ENCODE measurements at regions not wholly inside any gene's neighbourhood (a gene's known extent, or its start where the extent isn't known, plus 50 kb on each side); places are given as distances from the start of the nearest gene placed in this dataset.

DNA sequence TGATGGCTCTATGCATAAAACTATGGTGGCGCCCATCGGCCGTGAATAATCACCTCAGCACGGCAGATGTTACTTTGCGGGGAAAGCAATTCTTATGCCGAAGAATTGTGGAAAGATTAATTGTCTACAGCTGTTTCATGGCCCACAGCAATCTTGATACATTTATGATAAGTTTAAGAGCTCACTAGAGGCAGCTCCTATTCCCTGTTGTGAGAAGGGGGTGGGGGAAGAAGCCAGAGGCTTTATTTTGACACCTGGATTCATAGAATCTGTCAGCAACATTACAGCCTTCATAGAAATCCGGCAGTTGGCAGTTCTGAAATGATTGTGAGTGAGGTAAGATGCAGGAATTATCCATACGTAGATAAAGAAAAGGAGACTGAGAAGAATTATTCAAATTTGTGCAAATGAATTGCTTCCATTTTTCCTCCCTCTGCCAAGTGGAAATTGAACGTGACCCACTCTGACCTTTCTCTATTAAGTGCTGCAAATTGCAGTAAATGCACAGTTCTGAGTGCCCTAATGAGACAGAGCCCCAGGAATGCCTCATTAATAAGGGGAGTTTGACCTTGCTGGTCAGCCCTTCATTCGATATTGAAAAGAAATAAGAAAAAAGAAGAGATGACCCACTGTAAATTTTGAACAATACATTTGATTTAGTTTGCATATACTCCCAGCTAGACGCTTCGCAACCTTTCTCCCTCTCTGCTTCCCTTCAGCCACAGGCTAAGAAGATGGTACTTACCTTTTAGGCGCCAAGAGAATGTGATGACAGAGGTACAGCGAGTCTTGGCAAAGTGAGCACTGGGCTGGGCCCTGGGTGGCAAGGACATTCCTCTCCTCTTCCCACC lies 188.8 kb downstream of the GPAT3 start:
- Histone ChIP-seq H3K4me2 (ENCODE audit: low read depth, low read length, poor library complexity, severe bottlenecking) (no peak overlapping the region), H4K20me1 (ENCODE audit: low read depth, low read length) (no peaks in the 10 kb centered on the region), H3F3A (ENCODE audit: insufficient read depth) (no peaks in the 10 kb centered on the region), H3K79me2 (ENCODE audit: insufficient read depth, low read length) (no peaks in the 10 kb centered on the region), H3K9ac (ENCODE audit: low read length) (no peak overlapping the region), H3K4me3 (ENCODE audit: insufficient read depth, low read length, poor library complexity, severe bottlenecking) (no peak overlapping the region), H2AFZ (ENCODE audit: low read depth, low read length, severe bottlenecking) (no peak overlapping the region), H3K9me3 (ENCODE audit: insufficient read depth, low read length) (no peaks in the 10 kb centered on the region), H3K27me3 (ENCODE audit: low read length) (no peaks in the 10 kb centered on the region), H3K9me2 (replicated peaks; ENCODE audit: insufficient read depth, low read length) (no peaks in the 10 kb centered on the region), H3K27ac (ENCODE audit: low read depth, low read length) (no peak overlapping the region), H3K36me3 (ENCODE audit: low read length) (no peaks in the 10 kb centered on the region)
- TF ChIP-seq EZH2phosphoT487 (conservative IDR thresholded peaks at IDR 0.05; ENCODE audit: low read length), result no peak
- TF ChIP-seq, protein P1, sequence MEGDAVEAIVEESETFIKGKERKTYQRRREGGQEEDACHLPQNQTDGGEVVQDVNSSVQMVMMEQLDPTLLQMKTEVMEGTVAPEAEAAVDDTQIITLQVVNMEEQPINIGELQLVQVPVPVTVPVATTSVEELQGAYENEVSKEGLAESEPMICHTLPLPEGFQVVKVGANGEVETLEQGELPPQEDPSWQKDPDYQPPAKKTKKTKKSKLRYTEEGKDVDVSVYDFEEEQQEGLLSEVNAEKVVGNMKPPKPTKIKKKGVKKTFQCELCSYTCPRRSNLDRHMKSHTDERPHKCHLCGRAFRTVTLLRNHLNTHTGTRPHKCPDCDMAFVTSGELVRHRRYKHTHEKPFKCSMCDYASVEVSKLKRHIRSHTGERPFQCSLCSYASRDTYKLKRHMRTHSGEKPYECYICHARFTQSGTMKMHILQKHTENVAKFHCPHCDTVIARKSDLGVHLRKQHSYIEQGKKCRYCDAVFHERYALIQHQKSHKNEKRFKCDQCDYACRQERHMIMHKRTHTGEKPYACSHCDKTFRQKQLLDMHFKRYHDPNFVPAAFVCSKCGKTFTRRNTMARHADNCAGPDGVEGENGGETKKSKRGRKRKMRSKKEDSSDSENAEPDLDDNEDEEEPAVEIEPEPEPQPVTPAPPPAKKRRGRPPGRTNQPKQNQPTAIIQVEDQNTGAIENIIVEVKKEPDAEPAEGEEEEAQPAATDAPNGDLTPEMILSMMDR (IDR thresholded peaks at IDR 0.05; ENCODE audit: insufficient read depth, low read length, poor library complexity, severe bottlenecking), result no peak

DNA sequence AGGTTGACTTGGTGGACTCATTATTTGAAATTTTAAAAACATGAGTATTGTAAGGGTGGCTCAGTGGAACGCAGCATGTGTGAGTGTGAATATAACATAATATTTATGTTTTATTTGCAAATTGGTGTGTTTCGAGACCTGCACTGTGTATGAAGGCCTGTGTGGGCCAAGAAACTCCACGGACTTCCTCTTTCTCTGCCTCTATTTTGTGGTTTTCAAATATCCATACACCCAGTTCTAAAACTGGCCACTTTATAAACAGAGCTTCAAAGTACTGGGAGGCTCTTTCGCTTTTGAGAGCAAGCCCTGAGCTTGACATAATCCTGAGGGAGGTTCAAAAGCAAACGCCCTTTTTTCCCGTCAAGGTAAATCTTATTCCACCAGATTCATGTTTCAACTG lies 187.7 kb downstream of the GPAT3 start:
- Histone ChIP-seq H3K9me3 (ENCODE audit: insufficient read depth, low read length) (no peaks in the 10 kb centered on the region), H3K9ac (ENCODE audit: low read length) (no peak overlapping the region), H3K27me3 (ENCODE audit: low read length) (no peaks in the 10 kb centered on the region), H3K4me3 (ENCODE audit: insufficient read depth, low read length, poor library complexity, severe bottlenecking) (no peak overlapping the region), H3K4me2 (ENCODE audit: low read depth, low read length, poor library complexity, severe bottlenecking) (no peak overlapping the region), H3K79me2 (ENCODE audit: insufficient read depth, low read length) (no peaks in the 10 kb centered on the region), H3K9me2 (replicated peaks; ENCODE audit: insufficient read depth, low read length) (no peaks in the 10 kb centered on the region), H3F3A (ENCODE audit: insufficient read depth) (no peaks in the 10 kb centered on the region), H3K36me3 (ENCODE audit: low read length) (no peaks in the 10 kb centered on the region), H3K27ac (ENCODE audit: low read depth, low read length) (no peak overlapping the region), H4K20me1 (ENCODE audit: low read depth, low read length) (no peaks in the 10 kb centered on the region), H2AFZ (ENCODE audit: low read depth, low read length, severe bottlenecking) (no peak overlapping the region)
- TF ChIP-seq EZH2phosphoT487 (conservative IDR thresholded peaks at IDR 0.05; ENCODE audit: low read length), result no peak
- TF ChIP-seq, protein P1 (IDR thresholded peaks at IDR 0.05; ENCODE audit: insufficient read depth, low read length, poor library complexity, severe bottlenecking), result no peak

DNA sequence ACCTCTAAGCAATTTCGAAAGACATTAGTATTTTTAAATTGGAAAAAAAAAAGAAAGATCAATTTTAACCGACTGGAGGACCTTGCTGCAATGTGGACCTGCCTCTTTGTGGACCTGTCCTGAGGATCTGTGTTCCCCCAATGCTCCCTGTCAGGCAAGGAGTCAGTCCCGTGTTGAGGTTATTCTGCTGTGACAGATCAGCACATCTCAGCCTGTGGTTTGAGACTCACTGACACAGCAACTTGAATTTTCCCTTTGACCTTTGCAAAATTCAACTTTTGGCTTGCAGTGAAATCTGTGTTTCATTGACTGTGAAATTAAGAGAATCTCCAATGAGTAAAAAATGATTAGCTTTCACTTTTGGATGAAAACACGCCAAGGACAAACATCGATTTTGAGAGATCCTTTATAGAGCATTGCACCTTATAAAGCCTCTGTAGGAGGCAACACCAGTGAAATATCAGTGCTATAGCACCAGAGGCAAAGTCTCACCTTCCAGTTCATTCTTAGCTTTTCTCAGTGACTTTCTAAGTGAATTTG lies 186.9 kb downstream of the GPAT3 start:
- H2AFZ ChIP-seq (ENCODE audit: low read depth, low read length, severe bottlenecking), result no peak overlapping the region
- no peaks in the 10 kb centered on the region for H3K36me3 ChIP-seq (ENCODE audit: low read length)
- H3K4me2 ChIP-seq (ENCODE audit: low read depth, low read length, poor library complexity, severe bottlenecking), result no peak overlapping the region
- H4K20me1 ChIP-seq (ENCODE audit: low read depth, low read length), result no peaks in the 10 kb centered on the region
- no peaks in the 10 kb centered on the region for H3K27me3 ChIP-seq (ENCODE audit: low read length)
- no peaks in the 10 kb centered on the region for H3K9me3 ChIP-seq (ENCODE audit: insufficient read depth, low read length)
- H3K4me3 ChIP-seq (ENCODE audit: insufficient read depth, low read length, poor library complexity, severe bottlenecking), result no peak overlapping the region
- no peak overlapping the region for H3K27ac ChIP-seq (ENCODE audit: low read depth, low read length)
- H3K9ac ChIP-seq (ENCODE audit: low read length), result no peak overlapping the region
- H3F3A ChIP-seq (ENCODE audit: insufficient read depth), result no peaks in the 10 kb centered on the region
- TF ChIP-seq, protein P1 (IDR thresholded peaks at IDR 0.05; ENCODE audit: insufficient read depth, low read length, poor library complexity, severe bottlenecking), result no peak
- TF ChIP-seq EZH2phosphoT487 (conservative IDR thresholded peaks at IDR 0.05; ENCODE audit: low read length), result no peak
- no peaks in the 10 kb centered on the region for H3K9me2 ChIP-seq (replicated peaks; ENCODE audit: insufficient read depth, low read length)
- H3K79me2 ChIP-seq (ENCODE audit: insufficient read depth, low read length), result no peaks in the 10 kb centered on the region

All from SU-DHL-6 (cell line).